GM12878 (cell line): ENCODE measurements at regions not wholly inside any gene's neighbourhood (a gene's known extent, or its start where the extent isn't known, plus 50 kb on each side); places are given as distances from the start of the nearest gene placed in this dataset.

Source experiments
- CBFB ChIP-seq: IDR thresholded peaks from 2 replicates; pipeline ENCODE4 v1.6.1; 2016; ENCODE audit warnings: antibody characterized with exemption, low read depth
- MAX ChIP-seq: IDR thresholded peaks from 2 replicates; pipeline ENCODE4 v1.6.1; 2012; ENCODE audit warnings: low read depth, low read length, improper control_type of control experiment
- MXI1 ChIP-seq: fragments of 150-350 bp; IDR thresholded peaks from 2 replicates; pipeline ENCODE4 v1.6.1; 2011; ENCODE audit warnings: low read depth, mild to moderate bottlenecking, inconsistent platforms, low read length, improper control_type of control experiment
- POLR2A ChIP-seq: IDR thresholded peaks from 2 replicates; pipeline ENCODE4 v1.6.1; 2011; ENCODE audit warnings: low read depth, mild to moderate bottlenecking, low read length
- POLR2AphosphoS5 ChIP-seq: IDR thresholded peaks from 2 replicates; pipeline ENCODE4 v1.6.1; 2011; ENCODE audit warnings: mild to moderate bottlenecking, low read length, inconsistent platforms
- TF ChIP-seq, protein P1 (sequence below): fragments of 450-650 bp; IDR thresholded peaks from 2 replicates; pipeline ENCODE4 v1.6.1; 2017; ENCODE audit warnings: mild to moderate bottlenecking
- TF ChIP-seq, protein P2 (sequence below), 3 experiments: IDR thresholded peaks in 2 of 3; conservative IDR thresholded peaks in 1 of 3; 2 replicates each; pipeline ENCODE4 v1.5.1; 2011; ENCODE audit warnings: low read depth in 3 of 3, low read length in 3 of 3, mild to moderate bottlenecking in 3 of 3, control low read depth in 2 of 3, moderate library complexity in 2 of 3, inconsistent platforms in 1 of 3, mixed read lengths in 1 of 3; ENCODE audit not compliant: control insufficient read depth in 2 of 3, insufficient read depth in 1 of 3; ENCODE audit errors: extremely low read depth in 1 of 3
- TF ChIP-seq, protein P3 (sequence below): fragments of 450-650 bp; IDR thresholded peaks from 2 replicates; pipeline ENCODE4 v1.6.1; 2016; ENCODE audit warnings: mild to moderate bottlenecking
- TF ChIP-seq, protein P4 (sequence below): IDR thresholded peaks from 2 replicates; pipeline ENCODE4 v1.6.1; 2011; ENCODE audit warnings: borderline replicate concordance, low read depth, mild to moderate bottlenecking, moderate library complexity, low read length; ENCODE audit not compliant: insufficient read depth, poor library complexity, severe bottlenecking

- TF ChIP-seq POLR2A (no peak), MAX (no peak), MXI1 (no peak), CBFB (no peak), POLR2AphosphoS5 (no peak)
- TF ChIP-seq, protein P1, sequence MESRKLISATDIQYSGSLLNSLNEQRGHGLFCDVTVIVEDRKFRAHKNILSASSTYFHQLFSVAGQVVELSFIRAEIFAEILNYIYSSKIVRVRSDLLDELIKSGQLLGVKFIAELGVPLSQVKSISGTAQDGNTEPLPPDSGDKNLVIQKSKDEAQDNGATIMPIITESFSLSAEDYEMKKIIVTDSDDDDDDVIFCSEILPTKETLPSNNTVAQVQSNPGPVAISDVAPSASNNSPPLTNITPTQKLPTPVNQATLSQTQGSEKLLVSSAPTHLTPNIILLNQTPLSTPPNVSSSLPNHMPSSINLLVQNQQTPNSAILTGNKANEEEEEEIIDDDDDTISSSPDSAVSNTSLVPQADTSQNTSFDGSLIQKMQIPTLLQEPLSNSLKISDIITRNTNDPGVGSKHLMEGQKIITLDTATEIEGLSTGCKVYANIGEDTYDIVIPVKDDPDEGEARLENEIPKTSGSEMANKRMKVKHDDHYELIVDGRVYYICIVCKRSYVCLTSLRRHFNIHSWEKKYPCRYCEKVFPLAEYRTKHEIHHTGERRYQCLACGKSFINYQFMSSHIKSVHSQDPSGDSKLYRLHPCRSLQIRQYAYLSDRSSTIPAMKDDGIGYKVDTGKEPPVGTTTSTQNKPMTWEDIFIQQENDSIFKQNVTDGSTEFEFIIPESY = no peak
- TF ChIP-seq, protein P2, sequence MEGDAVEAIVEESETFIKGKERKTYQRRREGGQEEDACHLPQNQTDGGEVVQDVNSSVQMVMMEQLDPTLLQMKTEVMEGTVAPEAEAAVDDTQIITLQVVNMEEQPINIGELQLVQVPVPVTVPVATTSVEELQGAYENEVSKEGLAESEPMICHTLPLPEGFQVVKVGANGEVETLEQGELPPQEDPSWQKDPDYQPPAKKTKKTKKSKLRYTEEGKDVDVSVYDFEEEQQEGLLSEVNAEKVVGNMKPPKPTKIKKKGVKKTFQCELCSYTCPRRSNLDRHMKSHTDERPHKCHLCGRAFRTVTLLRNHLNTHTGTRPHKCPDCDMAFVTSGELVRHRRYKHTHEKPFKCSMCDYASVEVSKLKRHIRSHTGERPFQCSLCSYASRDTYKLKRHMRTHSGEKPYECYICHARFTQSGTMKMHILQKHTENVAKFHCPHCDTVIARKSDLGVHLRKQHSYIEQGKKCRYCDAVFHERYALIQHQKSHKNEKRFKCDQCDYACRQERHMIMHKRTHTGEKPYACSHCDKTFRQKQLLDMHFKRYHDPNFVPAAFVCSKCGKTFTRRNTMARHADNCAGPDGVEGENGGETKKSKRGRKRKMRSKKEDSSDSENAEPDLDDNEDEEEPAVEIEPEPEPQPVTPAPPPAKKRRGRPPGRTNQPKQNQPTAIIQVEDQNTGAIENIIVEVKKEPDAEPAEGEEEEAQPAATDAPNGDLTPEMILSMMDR (IDR thresholded peaks at IDR 0.05 in 2 of 3, conservative IDR thresholded peaks at IDR 0.05 in 1 of 3; ENCODE audit: control insufficient read depth in 2 of 3, extremely low read depth in 1 of 3, insufficient read depth in 1 of 3, low read depth in 3 of 3, low read length in 3 of 3) = no peak
- TF ChIP-seq, protein P3, sequence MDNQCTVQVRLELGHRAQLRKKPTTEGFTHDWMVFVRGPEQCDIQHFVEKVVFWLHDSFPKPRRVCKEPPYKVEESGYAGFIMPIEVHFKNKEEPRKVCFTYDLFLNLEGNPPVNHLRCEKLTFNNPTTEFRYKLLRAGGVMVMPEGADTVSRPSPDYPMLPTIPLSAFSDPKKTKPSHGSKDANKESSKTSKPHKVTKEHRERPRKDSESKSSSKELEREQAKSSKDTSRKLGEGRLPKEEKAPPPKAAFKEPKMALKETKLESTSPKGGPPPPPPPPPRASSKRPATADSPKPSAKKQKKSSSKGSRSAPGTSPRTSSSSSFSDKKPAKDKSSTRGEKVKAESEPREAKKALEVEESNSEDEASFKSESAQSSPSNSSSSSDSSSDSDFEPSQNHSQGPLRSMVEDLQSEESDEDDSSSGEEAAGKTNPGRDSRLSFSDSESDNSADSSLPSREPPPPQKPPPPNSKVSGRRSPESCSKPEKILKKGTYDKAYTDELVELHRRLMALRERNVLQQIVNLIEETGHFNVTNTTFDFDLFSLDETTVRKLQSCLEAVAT = no peak
- TF ChIP-seq, protein P4, sequence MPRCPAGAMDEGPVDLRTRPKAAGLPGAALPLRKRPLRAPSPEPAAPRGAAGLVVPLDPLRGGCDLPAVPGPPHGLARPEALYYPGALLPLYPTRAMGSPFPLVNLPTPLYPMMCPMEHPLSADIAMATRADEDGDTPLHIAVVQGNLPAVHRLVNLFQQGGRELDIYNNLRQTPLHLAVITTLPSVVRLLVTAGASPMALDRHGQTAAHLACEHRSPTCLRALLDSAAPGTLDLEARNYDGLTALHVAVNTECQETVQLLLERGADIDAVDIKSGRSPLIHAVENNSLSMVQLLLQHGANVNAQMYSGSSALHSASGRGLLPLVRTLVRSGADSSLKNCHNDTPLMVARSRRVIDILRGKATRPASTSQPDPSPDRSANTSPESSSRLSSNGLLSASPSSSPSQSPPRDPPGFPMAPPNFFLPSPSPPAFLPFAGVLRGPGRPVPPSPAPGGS = no peak
Observed at GRCh38 chr5:57878301-57878722, 395.7 kb upstream of the ACTBL2 start.
